SU-DHL-6 (cell line): ENCODE measurements at regions not wholly inside any gene's neighbourhood (a gene's known extent, or its start where the extent isn't known, plus 50 kb on each side); places are given as distances from the start of the nearest gene placed in this dataset.
"Not testable (repeated sequence)": the region's sequence is repeated elsewhere in the genome, so short reads cannot be mapped to it uniquely, and the experiment has no call there.

ENCODE experiments used
- H2AFZ ChIP-seq: fragments of 200-600 bp; sonication (generic); 2 replicates; pipeline ENCODE4 v1.6.1; 2014; ENCODE audit warnings: low read depth, mild to moderate bottlenecking, moderate library complexity, mixed read lengths, antibody characterized with exemption, low read length; ENCODE audit not compliant: severe bottlenecking
- H3F3A ChIP-seq: fragments of 200-600 bp; shearing (Covaris generic); 2 replicates; pipeline ENCODE4 v1.6.0; 2016; ENCODE audit warnings: antibody characterized with exemption, mild to moderate bottlenecking; ENCODE audit not compliant: insufficient read depth
- H3K27ac ChIP-seq: fragments of 200-600 bp; sonication (generic); 2 replicates; pipeline ENCODE4 v1.5.1; 2016; ENCODE audit warnings: low read depth, mild to moderate bottlenecking, low read length, moderate library complexity, mixed read lengths
- H3K27me3 ChIP-seq: fragments of 200-600 bp; sonication (generic), shearing (Covaris generic); 2 replicates; pipeline ENCODE4 v1.6.0; 2014; ENCODE audit warnings: mild to moderate bottlenecking, low read length
- H3K36me3 ChIP-seq: fragments of 200-600 bp; sonication (generic); 2 replicates; pipeline ENCODE4 v1.6.1; 2014; ENCODE audit warnings: mild to moderate bottlenecking, low read length, mixed read lengths
- H3K4me2 ChIP-seq: fragments of 300-600, 200-600 bp; shearing (Covaris generic), sonication (generic); 2 replicates; pipeline ENCODE4 v1.6.0; 2014; ENCODE audit warnings: low read length, low read depth, mild to moderate bottlenecking; ENCODE audit not compliant: poor library complexity, severe bottlenecking
- H3K4me3 ChIP-seq: fragments of 200-600 bp; sonication (generic); 2 replicates; pipeline ENCODE4 v1.5.1; 2014; ENCODE audit warnings: antibody characterized with exemption, low read length, mild to moderate bottlenecking, mixed read lengths; ENCODE audit not compliant: insufficient read depth, poor library complexity, severe bottlenecking
- H3K79me2 ChIP-seq: fragments of 200-600 bp; sonication (generic); 2 replicates; pipeline ENCODE4 v1.6.1; 2014; ENCODE audit warnings: mild to moderate bottlenecking, low read length, moderate library complexity; ENCODE audit not compliant: insufficient read depth
- H3K9ac ChIP-seq: fragments of 200-600 bp; sonication (generic); 2 replicates; pipeline ENCODE4 v1.7.0; 2014; ENCODE audit warnings: mild to moderate bottlenecking, low read length
- H3K9me2 ChIP-seq: fragments of 200-600 bp; sonication (generic); replicated peaks from 2 replicates; pipeline ENCODE4 v1.6.1; 2014; ENCODE audit warnings: low read length; ENCODE audit not compliant: insufficient read depth
- H3K9me3 ChIP-seq: fragments of 200-600 bp; sonication (generic); 2 replicates; pipeline ENCODE4 v1.6.1; 2014; ENCODE audit warnings: low read length, mixed read lengths; ENCODE audit not compliant: insufficient read depth
- H4K20me1 ChIP-seq: fragments of 200-600 bp; sonication (generic); 2 replicates; pipeline ENCODE4 v1.6.1; 2014; ENCODE audit warnings: low read depth, mild to moderate bottlenecking, antibody characterized with exemption, low read length, moderate library complexity, mixed read lengths
- CTCF ChIP-seq: fragments of 200-600 bp; sonication (generic); IDR thresholded peaks from one replicate; pipeline ENCODE4 v1.5.1; 2017; ENCODE audit warnings: antibody characterized with exemption, mild to moderate bottlenecking, low read length, moderate library complexity; ENCODE audit not compliant: insufficient read depth, poor library complexity, severe bottlenecking
- EZH2phosphoT487 ChIP-seq: fragments of 200-600 bp; sonication (generic), shearing (Covaris generic); conservative IDR thresholded peaks from 2 replicates; pipeline ENCODE4 v1.6.1; 2018; ENCODE audit warnings: mild to moderate bottlenecking, antibody characterized with exemption, low read length, moderate library complexity, mixed read lengths

DNA sequence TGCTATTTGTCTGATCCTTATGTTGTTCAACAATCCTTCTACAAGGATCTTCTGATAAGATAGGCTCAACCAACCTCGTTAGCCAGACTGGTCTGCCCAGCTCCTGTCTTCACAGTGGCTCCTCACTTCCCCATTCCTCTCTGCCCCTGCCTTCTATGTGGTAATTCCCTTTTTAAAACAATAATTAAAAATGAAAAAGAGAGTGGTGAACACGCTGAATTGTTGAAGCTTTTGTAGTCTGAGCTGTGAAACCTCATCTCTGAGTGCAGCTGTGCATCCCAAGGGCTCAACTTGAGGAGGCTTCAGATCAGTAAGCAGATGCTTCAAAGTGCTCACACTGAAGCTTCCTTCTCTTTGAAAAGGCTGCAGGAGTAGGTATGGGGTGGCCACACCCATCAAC is 70.7 kb upstream of the JUN start:
- no peaks in the 10 kb centered on the region for H3F3A ChIP-seq
- H2AFZ ChIP-seq, result no peak overlapping the region
- H3K36me3 ChIP-seq, result no peaks in the 10 kb centered on the region
- no peaks in the 10 kb centered on the region for H3K9me3 ChIP-seq
- TF ChIP-seq EZH2phosphoT487, result no peak
- no peak for TF ChIP-seq CTCF
- H3K79me2 ChIP-seq, result no peaks in the 10 kb centered on the region
- no peaks in the 10 kb centered on the region for H3K27me3 ChIP-seq
- no peaks in the 10 kb centered on the region for H4K20me1 ChIP-seq
- H3K27ac ChIP-seq, result no peak overlapping the region
- H3K9me2 ChIP-seq, result no peaks in the 10 kb centered on the region
- no peak overlapping the region for H3K9ac ChIP-seq
- no peak overlapping the region for H3K4me2 ChIP-seq
- no peak overlapping the region for H3K4me3 ChIP-seq

DNA sequence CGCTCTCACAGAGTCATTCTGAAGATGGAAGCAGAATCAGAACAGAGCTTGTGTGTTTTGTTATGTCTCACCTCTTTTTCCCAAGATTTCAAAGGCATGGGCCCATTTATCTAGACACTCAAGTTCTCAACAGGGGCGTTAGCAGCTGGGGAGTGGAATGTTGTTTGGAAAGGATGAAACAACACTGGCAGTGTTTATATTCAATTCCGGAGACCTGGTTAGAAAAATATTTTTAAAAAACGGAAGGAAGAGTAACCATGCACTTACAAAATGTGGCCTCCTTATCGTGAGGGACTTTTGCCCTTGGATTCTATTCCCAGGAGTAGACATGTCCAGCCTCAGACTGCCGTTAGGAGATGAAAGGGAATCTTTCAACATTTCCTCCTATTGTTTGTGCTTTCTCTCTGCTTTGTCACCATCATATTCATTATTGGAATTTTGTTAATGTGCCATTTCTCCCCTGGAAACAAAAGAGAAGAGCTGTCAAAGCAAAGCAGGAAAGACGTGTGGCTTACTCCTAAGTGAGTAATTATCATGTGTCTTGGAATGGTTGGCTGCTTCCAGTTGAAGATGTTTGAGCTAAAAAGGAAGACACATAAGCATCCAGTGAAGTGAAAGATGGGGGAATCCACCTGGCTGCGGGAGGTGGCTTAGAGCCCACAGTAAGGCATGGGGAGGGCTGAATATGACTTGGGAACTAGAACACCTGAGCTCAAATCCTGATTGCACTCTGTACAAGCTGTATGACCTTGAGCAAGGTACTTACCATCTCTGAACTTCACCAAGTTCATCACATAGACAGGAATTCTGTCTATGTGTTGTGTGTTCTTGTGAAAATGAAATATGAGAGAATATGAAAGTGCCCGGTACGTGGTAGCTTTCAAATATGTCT is 71.7 kb upstream of the JUN start:
- Histone ChIP-seq H3K27ac (no peak overlapping the region), H3K4me2 (no peak overlapping the region)

DNA sequence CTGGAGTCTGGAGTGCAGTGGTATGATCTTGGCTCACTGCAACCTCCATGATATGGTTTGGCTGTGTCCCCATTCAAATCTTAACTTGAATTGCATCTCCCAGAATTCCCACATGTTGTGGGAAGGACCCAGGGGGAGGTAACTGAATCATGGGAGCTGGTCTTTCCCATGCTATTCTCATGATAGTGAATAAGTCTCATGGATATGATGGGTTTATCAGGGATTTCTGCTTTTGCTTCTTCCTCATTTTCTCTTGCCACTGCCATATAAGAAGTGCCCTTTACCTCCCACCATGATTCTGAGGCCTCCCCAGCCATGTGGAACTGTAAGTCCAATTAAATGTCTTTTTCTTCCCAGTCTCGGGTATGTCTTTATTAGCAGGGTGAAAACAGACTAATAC is 72.4 kb upstream of the JUN start:
- H2AFZ ChIP-seq, H3K9me2 ChIP-seq, H3K79me2 ChIP-seq, H3F3A ChIP-seq, H3K4me3 ChIP-seq, H4K20me1 ChIP-seq, H3K27ac ChIP-seq, H3K27me3 ChIP-seq, H3K4me2 ChIP-seq, H3K36me3 ChIP-seq, H3K9ac ChIP-seq, H3K9me3 ChIP-seq: not testable (repeated sequence)

More for the DNA sequence above, 71.7 kb upstream of the JUN start:
- H3K9me2 ChIP-seq, result no peaks in the 10 kb centered on the region
- H3K4me3 ChIP-seq, result no peak overlapping the region
- H2AFZ ChIP-seq, result no peak overlapping the region
- H3K9ac ChIP-seq, result no peak overlapping the region
- no peaks in the 10 kb centered on the region for H4K20me1 ChIP-seq
- no peaks in the 10 kb centered on the region for H3K9me3 ChIP-seq
- no peaks in the 10 kb centered on the region for H3K36me3 ChIP-seq
- TF ChIP-seq CTCF (no peak), EZH2phosphoT487 (no peak)
- no peaks in the 10 kb centered on the region for H3K79me2 ChIP-seq
- no peaks in the 10 kb centered on the region for H3K27me3 ChIP-seq
- H3F3A ChIP-seq, result no peaks in the 10 kb centered on the region
